Esophagus squamous epithelium (tissue), 5 donors: ENCODE measurements at regions not wholly inside any gene's neighbourhood (a gene's known extent, or its start where the extent isn't known, plus 50 kb on each side); places are given as distances from the start of the nearest gene placed in this dataset.

Source experiments
- DNase-seq: peaks from one replicate; lab custom pipeline; 2025; lab: John Stamatoyannopoulos, UW
- H3K27ac ChIP-seq, 4 donors: fragments of 200-600 bp; sonication (generic); one replicate each; pipeline ENCODE4 v1.5.1; 2016 to 2019; ENCODE audit warnings: mild to moderate bottlenecking in 1 of 4
- H3K27me3 ChIP-seq, 4 donors: fragments of 200-600 bp; sonication (generic); 1 replicate in 3 of 4; 2 replicates in 1 of 4; pipeline versions ENCODE4 v1.5.1 to v1.6.0; 2017 to 2021; ENCODE audit warnings: antibody characterized with exemption in 1 of 4
- H3K36me3 ChIP-seq, 3 donors: fragments of 200-600 bp; sonication (generic); one replicate each; pipeline ENCODE4 v1.5.1; 2016 to 2019
- H3K4me1 ChIP-seq, 3 donors: fragments of 200-600 bp; sonication (generic); one replicate each; pipeline ENCODE4 v1.5.1; 2017 to 2019
- H3K4me3 ChIP-seq, 4 donors: fragments of 200-600 bp; sonication (generic); 1 replicate in 3 of 4; 2 replicates in 1 of 4; pipeline ENCODE4 v1.5.1; 2016 to 2019; ENCODE audit warnings: mild to moderate bottlenecking in 2 of 4, moderate library complexity in 1 of 4
- H3K9me3 ChIP-seq, 3 donors: fragments of 200-600 bp; sonication (generic); one replicate each; pipeline ENCODE4 v1.5.1; 2016 to 2019
- CTCF ChIP-seq, 6 experiments: fragments of 450-650 bp in 4 of 6; fragments of 200-600 bp in 2 of 6; sonication (generic) in 2 of 6; IDR thresholded peaks; one replicate each; pipeline ENCODE4 v1.5.1; 2016 to 2019; ENCODE audit warnings: antibody characterized with exemption in 6 of 6, mild to moderate bottlenecking in 4 of 6, moderate library complexity in 4 of 6
- POLR2A ChIP-seq, 4 donors: fragments of 450-650 bp; IDR thresholded peaks; one replicate each; pipeline ENCODE4 v1.6.1; 2017; ENCODE audit warnings: antibody characterized with exemption in 4 of 4, mild to moderate bottlenecking in 4 of 4, moderate library complexity in 3 of 4
- WGBS, 2 donors: methylation state at CpG; one replicate each; pipeline ENCODE4 v1.1.5; 2018; 5-methylcytosine and 5-hydroxymethylcytosine counted together
- intact Hi-C: fragments of 100-400 bp; cut with DNase I; formaldehyde crosslinking; loops from one replicate; pipeline ENCODE4 v1.15.0; 2022
- donor health status: DM: yes; HTN: yes; CAD: no.

GRCh38 chr13:79650688-79651087 is 169.7 kb downstream of the NDFIP2 start:
- Histone ChIP-seq H3K9me3 (no peaks in the 10 kb centered on the region), H3K27me3 (no peaks in the 10 kb centered on the region), H3K27ac (no peak overlapping the region), H3K4me1 (peaks cover 6 to 34% (median 19%) of the 10 kb centered on the region in 3 donors), H3K36me3 (no peaks in the 10 kb centered on the region), H3K4me3 (no peak overlapping the region)
- DNase-seq = no peak
- intact Hi-C loops = no loop called here
- WGBS, 2 donors = 84 to 90% methylated on average over 4 of the region's 4 CpGs
- no peak for TF ChIP-seq CTCF (IDR thresholded peaks at IDR 0.05)

DNA sequence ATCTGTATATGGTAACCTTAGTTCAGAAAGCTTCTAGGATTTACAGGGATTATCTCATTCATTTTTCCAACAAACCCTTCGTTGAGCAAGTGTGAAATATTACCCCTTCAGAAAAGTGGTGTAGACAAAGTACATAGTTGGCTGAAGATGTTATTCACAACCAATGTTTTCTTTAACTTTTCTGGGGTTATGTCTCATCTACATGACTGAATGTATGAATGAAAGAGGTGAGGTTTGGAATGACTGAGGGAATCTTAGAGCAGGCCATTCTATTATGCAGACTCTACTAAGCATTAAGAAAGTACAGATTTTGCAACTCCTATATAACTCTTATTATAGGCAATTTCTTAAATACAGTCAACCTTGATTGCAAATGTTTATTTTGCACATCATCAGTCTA is 167.2 kb downstream of the NDFIP2 start:
- H3K4me1 ChIP-seq = peaks cover 6 to 39% (median 19%) of the 10 kb centered on the region in 3 donors
- DNase-seq = no peak
- H3K36me3 ChIP-seq = no peaks in the 10 kb centered on the region
- intact Hi-C loops = no loop called here
- TF ChIP-seq CTCF (IDR thresholded peaks at IDR 0.05) = no peak
- no peak for TF ChIP-seq POLR2A (IDR thresholded peaks at IDR 0.05)
- H3K27ac ChIP-seq = peak overlapping the region; percentile 35 to 70 (median 54)
- H3K4me3 ChIP-seq = no peak overlapping the region
- no peaks in the 10 kb centered on the region for H3K9me3 ChIP-seq
- WGBS, 2 donors = 29 to 31% methylated on average over 1 of the region's 1 CpG
- no peaks in the 10 kb centered on the region for H3K27me3 ChIP-seq

DNA sequence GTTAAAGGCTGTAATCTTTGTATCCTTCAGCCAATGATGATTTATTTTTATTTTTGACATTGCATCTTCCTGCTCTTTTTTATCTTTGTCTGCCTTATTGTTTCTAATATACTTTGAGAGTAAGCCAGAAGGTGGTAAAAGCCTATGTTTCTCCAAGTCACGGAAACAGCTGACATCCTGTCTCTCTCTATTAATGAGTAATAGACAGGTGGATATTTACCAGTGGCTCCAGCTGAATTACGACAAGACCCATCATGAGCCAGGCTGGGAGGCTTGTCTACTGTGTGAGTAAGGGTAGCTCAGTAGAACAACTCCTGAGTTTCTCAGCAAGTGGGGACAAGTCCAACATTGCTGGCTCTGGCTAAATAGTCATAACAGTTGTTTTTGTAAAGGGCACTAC is 166.6 kb downstream of the NDFIP2 start:
- no peak for TF ChIP-seq POLR2A (IDR thresholded peaks at IDR 0.05)
- no peak for TF ChIP-seq CTCF (IDR thresholded peaks at IDR 0.05)
- no peak for DNase-seq
- H3K9me3 ChIP-seq = no peaks in the 10 kb centered on the region
- 24 to 44% methylated on average over 2 of the region's 2 CpGs for WGBS, 2 donors
- H3K36me3 ChIP-seq = no peaks in the 10 kb centered on the region
- H3K27me3 ChIP-seq = no peaks in the 10 kb centered on the region
- H3K4me1 ChIP-seq = peaks cover 6 to 45% (median 19%) of the 10 kb centered on the region in 3 donors
- H3K4me3 ChIP-seq = no peak overlapping the region
- H3K27ac ChIP-seq = peak overlapping the region; percentile 35 to 70 (median 54)
- intact Hi-C loops = no loop called here

- no peaks in the 10 kb centered on the region for H3K27me3 ChIP-seq
- 46 to 75% methylated on average over 2 of the region's 2 CpGs for WGBS, 2 donors
- no peaks in the 10 kb centered on the region for H3K36me3 ChIP-seq
- peaks cover 6 to 46% (median 19%) of the 10 kb centered on the region in 3 donors for H3K4me1 ChIP-seq
- no peak for TF ChIP-seq POLR2A (IDR thresholded peaks at IDR 0.05)
- TF ChIP-seq CTCF (IDR thresholded peaks at IDR 0.05) = no peak
- peak overlapping the region; percentile 12 to 64 (median 38) for H3K27ac ChIP-seq
- DNase-seq = no peak
- H3K4me3 ChIP-seq = no peak overlapping the region
- intact Hi-C loops = no loop called here
- no peaks in the 10 kb centered on the region for H3K9me3 ChIP-seq
Observed at GRCh38 chr13:79646880-79647279, 165.9 kb downstream of the NDFIP2 start.

DNA sequence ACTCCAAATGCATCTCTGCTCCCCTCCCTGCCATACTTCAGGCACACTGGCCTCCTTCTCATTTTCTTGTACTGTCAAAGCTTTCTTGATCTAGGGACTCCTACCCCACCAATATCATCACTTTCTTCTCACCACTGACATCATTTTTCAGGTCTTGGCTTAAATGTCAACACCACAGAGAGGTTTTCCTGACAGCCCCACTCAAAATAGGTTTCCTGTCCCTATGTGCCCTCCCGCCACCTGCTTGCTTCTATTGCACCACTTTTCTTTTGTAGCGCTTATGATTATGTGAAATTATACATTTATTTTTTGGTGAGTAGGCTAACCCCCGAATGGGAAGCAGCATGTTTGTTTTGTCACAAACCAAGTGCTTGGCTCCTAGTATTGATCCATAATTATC is 164.6 kb downstream of the NDFIP2 start:
- no peaks in the 10 kb centered on the region for H3K27me3 ChIP-seq
- intact Hi-C loops = no loop called here
- H3K4me1 ChIP-seq = peaks cover 6 to 46% (median 19%) of the 10 kb centered on the region in 3 donors
- no peaks in the 10 kb centered on the region for H3K36me3 ChIP-seq
- H3K9me3 ChIP-seq = no peaks in the 10 kb centered on the region
- WGBS, 2 donors = 84 to 91% methylated on average over 3 of the region's 3 CpGs
- no peak for DNase-seq
- TF ChIP-seq POLR2A (IDR thresholded peaks at IDR 0.05) (no peak), CTCF (IDR thresholded peaks at IDR 0.05) (no peak)
- no peak overlapping the region for H3K4me3 ChIP-seq
- H3K27ac ChIP-seq = no peak overlapping the region
